H7 (cell line): ENCODE measurements at regions not wholly inside any gene's neighbourhood (a gene's known extent, or its start where the extent isn't known, plus 50 kb on each side); places are given as distances from the start of the nearest gene placed in this dataset.

Experiments
- DNase-seq: peaks from one replicate; pipeline ENCODE4 v3.0.0; 2012
- H3K27me3 ChIP-seq: 2 replicates; pipeline ENCODE4 v1.6.0; 2011; ENCODE audit warnings: mild to moderate bottlenecking, low read length; ENCODE audit not compliant: control insufficient read depth, insufficient read depth
- H3K36me3 ChIP-seq: replicated peaks from 2 replicates; pipeline ENCODE4 v1.5.1; 2011; ENCODE audit warnings: low read length; ENCODE audit not compliant: control insufficient read depth, insufficient read depth
- H3K4me3 ChIP-seq: 2 replicates; pipeline ENCODE4 v1.5.1; 2011; ENCODE audit warnings: low read depth, mild to moderate bottlenecking, control low read depth, low read length, moderate library complexity; ENCODE audit not compliant: insufficient read depth

DNA sequence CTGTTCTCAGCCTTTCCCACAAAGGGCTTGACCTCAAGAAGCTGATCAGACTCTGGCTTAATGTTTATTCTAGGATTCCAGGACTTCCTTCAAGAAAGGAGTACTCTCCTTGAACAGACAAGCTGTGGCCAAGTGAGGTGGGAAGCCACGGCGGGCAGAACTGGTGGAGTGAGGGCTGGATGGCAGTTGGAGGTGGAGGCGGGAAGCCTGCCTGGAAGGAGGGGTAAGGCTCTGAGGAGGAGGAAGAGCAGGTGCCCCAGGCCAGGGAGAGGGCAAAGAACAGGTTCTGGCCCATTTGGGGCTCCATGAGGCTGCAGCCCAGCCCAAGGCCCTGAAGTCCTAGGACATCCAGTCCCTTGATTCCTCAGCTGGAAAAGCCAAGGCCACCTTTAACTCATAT lies 143.9 kb downstream of the CYP26B1 start:
- DNase-seq = peak; percentile 10
- H3K27me3 ChIP-seq = no peaks in the 10 kb centered on the region
- no peak overlapping the region for H3K4me3 ChIP-seq
- no peaks in the 10 kb centered on the region for H3K36me3 ChIP-seq

GRCh38 chr2:72003124-72003523 lies 144.5 kb downstream of the CYP26B1 start:
- no peaks in the 10 kb centered on the region for H3K27me3 ChIP-seq
- DNase-seq = peak; percentile 7
- no peak overlapping the region for H3K4me3 ChIP-seq
- H3K36me3 ChIP-seq = no peaks in the 10 kb centered on the region

DNA sequence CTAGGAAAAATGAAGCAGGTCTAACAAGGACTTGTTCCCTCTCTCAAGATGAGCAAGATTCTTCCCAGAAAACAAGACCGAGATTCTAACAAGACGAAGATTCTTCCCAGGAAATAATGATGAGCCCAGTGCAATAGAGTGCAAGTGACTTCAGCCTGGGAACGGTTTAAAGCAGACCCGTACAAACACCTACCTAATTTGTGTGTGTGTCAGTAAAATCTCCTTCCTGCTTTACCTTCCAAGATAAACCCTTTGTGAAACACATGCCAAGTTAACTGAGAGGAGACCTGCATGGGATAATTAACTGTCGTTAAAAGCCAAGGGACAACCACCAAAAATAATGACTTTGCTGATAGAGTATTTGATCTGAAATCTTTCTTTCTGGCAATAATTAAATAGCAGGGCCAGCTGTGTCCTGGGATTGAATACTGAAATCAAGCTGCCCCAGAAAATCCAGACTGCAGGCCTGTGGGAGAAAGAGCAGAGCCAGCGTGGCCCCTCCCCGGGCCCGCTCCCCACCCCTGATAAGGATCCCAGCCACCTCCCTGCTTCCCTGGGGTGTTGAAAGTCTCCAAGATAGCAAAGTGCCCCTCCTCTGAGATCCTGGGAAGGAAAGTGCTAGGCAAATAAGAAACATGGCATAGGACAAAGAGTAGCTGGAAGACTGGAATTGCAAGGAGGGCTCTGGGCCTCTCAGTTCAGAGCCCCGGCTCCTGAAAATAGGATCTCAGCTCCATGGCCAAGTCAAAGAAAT lies 145.5 kb downstream of the CYP26B1 start:
- no peaks in the 10 kb centered on the region for H3K36me3 ChIP-seq
- no peaks in the 10 kb centered on the region for H3K27me3 ChIP-seq
- DNase-seq = peak; percentile 23
- no peak overlapping the region for H3K4me3 ChIP-seq

DNA sequence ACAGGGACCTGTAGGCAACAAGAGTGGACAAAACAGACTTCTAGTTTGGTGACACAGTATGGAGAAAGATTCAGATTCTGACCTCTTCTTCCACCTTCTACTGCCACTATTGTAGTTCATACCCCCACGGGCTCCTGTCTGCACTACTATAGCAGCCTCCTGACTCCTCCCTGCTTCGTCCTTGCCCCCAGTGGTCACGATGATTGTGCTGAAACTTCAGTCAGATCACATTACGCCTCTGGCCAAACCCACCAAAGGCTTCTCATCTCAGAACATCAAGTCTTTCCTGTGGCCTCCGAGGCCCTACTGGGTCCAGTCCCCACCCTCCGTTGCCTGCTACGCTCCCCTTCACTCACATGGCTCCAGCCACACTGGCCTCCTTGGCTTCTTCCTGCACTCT lies 147.6 kb downstream of the CYP26B1 start:
- peak; percentile 51 for DNase-seq

GRCh38 chr2:71999580-71999979 lies 148.1 kb downstream of the CYP26B1 start:
- Histone ChIP-seq H3K27me3 (no peaks in the 10 kb centered on the region), H3K36me3 (no peaks in the 10 kb centered on the region)
- no peak for DNase-seq

More for the DNA sequence above, 147.6 kb downstream of the CYP26B1 start:
- Histone ChIP-seq H3K4me3 (no peak overlapping the region), H3K27me3 (no peaks in the 10 kb centered on the region), H3K36me3 (no peaks in the 10 kb centered on the region)

DNA sequence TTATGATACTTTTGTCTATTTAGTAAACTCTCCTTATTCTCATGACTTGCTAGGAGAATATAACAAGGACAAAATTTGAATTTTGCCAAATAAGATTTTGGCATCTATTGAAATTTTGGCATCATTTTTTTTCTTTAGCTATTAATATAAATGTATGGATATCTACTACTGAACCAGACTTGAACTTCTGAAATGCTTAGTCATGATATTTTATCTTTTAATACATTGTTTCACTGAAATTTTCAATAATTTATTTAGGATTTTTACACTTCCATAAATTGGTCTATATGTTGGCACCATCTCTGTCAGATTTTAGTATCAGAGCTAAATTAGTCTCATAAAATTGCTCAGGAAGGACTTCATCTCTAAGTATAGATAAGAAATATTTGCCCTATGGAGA lies 149.8 kb downstream of the CYP26B1 start:
- no peaks in the 10 kb centered on the region for H3K36me3 ChIP-seq
- no peak overlapping the region for H3K4me3 ChIP-seq
- no peak for DNase-seq
- H3K27me3 ChIP-seq = no peaks in the 10 kb centered on the region

More at GRCh38 chr2:71999580-71999979, 148.1 kb downstream of the CYP26B1 start:
- H3K4me3 ChIP-seq = no peak overlapping the region

GRCh38 chr2:71995067-71995665 lies 152.5 kb downstream of the CYP26B1 start:
- DNase-seq = peak; percentile 55
- no peak overlapping the region for H3K4me3 ChIP-seq
- H3K36me3 ChIP-seq = no peaks in the 10 kb centered on the region
- H3K27me3 ChIP-seq = no peaks in the 10 kb centered on the region

DNA sequence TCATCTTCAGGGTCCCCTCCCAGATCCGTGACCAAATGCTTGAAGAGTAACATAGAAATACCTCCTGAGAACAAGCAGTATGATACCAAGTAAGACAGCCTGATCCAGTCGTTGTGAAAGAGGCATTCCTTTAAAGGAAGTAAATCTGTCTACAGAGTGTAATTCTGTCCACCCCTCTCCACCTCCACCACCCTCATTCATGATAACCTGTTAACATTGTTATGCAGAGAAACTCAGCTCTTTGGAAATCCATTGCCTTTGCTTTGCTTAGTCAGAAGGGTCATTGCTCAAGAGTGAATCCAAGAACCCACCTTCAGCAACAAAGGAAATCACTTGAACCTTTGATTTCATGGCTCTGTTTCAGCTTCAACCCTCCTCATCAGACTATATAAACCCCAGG lies 155.6 kb downstream of the CYP26B1 start:
- no peaks in the 10 kb centered on the region for H3K36me3 ChIP-seq
- no peaks in the 10 kb centered on the region for H3K27me3 ChIP-seq
- DNase-seq = no peak
- no peak overlapping the region for H3K4me3 ChIP-seq

- Histone ChIP-seq H3K36me3 (no peaks in the 10 kb centered on the region), H3K27me3 (no peaks in the 10 kb centered on the region), H3K4me3 (no peak overlapping the region)
- no peak for DNase-seq
Observed at GRCh38 chr2:71991397-71991796, 156.3 kb downstream of the CYP26B1 start.

DNA sequence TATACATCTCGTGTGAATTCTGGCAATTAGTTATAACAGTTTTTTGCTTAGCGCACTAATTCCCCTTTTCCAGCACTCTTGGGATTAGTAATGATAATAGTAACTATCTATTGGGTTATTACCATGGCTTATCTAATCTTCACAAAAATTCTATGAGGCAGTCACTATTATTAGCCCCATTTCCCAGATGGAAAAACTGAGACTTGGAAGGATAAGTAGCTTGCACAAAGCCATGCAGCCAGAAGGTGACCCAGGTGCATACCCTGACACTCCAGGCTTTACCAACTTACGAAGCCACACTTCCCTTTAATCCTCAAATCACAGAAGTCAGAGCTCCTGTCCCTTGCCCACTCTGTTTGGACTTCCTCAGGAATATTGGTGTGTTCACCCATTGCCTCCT lies 156.8 kb downstream of the CYP26B1 start:
- Histone ChIP-seq H3K36me3 (no peaks in the 10 kb centered on the region), H3K4me3 (no peak overlapping the region), H3K27me3 (no peaks in the 10 kb centered on the region)
- no peak for DNase-seq

GRCh38 chr2:71990122-71990521 lies 157.5 kb downstream of the CYP26B1 start:
- no peak for DNase-seq
- H3K4me3 ChIP-seq = no peak overlapping the region
- H3K27me3 ChIP-seq = no peaks in the 10 kb centered on the region
- H3K36me3 ChIP-seq = no peaks in the 10 kb centered on the region

DNA sequence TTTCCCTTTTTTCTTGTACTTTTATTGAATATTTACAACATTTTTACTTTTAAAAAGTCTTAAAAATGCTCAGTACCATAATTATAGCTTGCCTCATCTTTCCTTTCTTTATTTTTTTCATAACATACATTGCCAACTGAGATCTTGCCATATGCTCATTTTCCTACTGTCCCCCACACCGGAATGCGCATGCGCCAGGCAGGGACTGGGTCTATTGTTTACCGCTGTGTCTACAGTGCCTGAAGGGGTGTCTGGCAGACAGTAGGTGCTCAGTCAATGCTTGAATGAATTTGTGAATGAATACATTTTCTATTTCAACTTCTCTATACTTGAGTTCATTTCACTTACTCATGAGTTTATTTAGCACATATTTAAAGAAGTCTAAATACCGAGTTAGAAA lies 158.0 kb downstream of the CYP26B1 start:
- no peaks in the 10 kb centered on the region for H3K27me3 ChIP-seq
- DNase-seq = no peak
- no peak overlapping the region for H3K4me3 ChIP-seq
- H3K36me3 ChIP-seq = no peaks in the 10 kb centered on the region

GRCh38 chr2:71988170-71988569 lies 159.5 kb downstream of the CYP26B1 start:
- no peaks in the 10 kb centered on the region for H3K36me3 ChIP-seq
- no peak overlapping the region for H3K4me3 ChIP-seq
- no peak for DNase-seq

GRCh38 chr2:71976685-71977084 lies 171.0 kb downstream of the CYP26B1 start:
- no peak for DNase-seq
- Histone ChIP-seq H3K27me3 (no peaks in the 10 kb centered on the region), H3K4me3 (no peak overlapping the region), H3K36me3 (no peaks in the 10 kb centered on the region)

More at GRCh38 chr2:71988170-71988569, 159.5 kb downstream of the CYP26B1 start:
- no peaks in the 10 kb centered on the region for H3K27me3 ChIP-seq

- Histone ChIP-seq H3K4me3 (no peak overlapping the region), H3K36me3 (no peaks in the 10 kb centered on the region), H3K27me3 (no peaks in the 10 kb centered on the region)
- no peak for DNase-seq
Observed at GRCh38 chr2:71974846-71975245, 172.8 kb downstream of the CYP26B1 start.
